ENCODE measurements at regions not wholly inside any gene's neighbourhood (a gene's known extent, or its start where the extent isn't known, plus 50 kb on each side); places are given as distances from the start of the nearest gene placed in this dataset.
"Not testable (repeated sequence)": the region's sequence is repeated elsewhere in the genome, so short reads cannot be mapped to it uniquely, and the experiment has no call there.

- DNase-seq = no peak
These were observed 820.1 kb downstream of the TMTC2 start for GRCh38 chr12:83506841-83507240.

GRCh38 chr12:83505586-83505985 lies 818.9 kb downstream of the TMTC2 start:
- DNase-seq = no peak

GRCh38 chr12:83499894-83500293 lies 813.2 kb downstream of the TMTC2 start:
- not testable (repeated sequence) for DNase-seq

GRCh38 chr12:83477696-83478095 lies 791.0 kb downstream of the TMTC2 start:
- DNase-seq = no peak

GRCh38 chr12:83476695-83477690 lies 790.3 kb downstream of the TMTC2 start:
- DNase-seq = no peak

- DNase-seq = no peak
These were observed 789.3 kb downstream of the TMTC2 start for GRCh38 chr12:83476006-83476405.

GRCh38 chr12:83474369-83474768 lies 787.7 kb downstream of the TMTC2 start:
- DNase-seq = no peak

- no peak for DNase-seq
These were observed 786.8 kb downstream of the TMTC2 start for GRCh38 chr12:83473408-83474095.

- DNase-seq = no peak
These were observed 786.1 kb downstream of the TMTC2 start for GRCh38 chr12:83472772-83473171.

GRCh38 chr12:83472350-83472749 lies 785.6 kb downstream of the TMTC2 start:
- DNase-seq = no peak

GRCh38 chr12:83471341-83471740 lies 784.6 kb downstream of the TMTC2 start:
- DNase-seq = no peak

- no peak for DNase-seq
These were observed 784.0 kb downstream of the TMTC2 start for GRCh38 chr12:83470749-83471148.

- DNase-seq = no peak
These were observed 782.5 kb downstream of the TMTC2 start for GRCh38 chr12:83468988-83469908.

- DNase-seq = no peak
These were observed 778.9 kb downstream of the TMTC2 start for GRCh38 chr12:83465632-83466031.

GRCh38 chr12:83462419-83462818 lies 775.7 kb downstream of the TMTC2 start:
- DNase-seq = no peak

GRCh38 chr12:83461336-83461935 lies 774.7 kb downstream of the TMTC2 start:
- DNase-seq = no peak

GRCh38 chr12:83451189-83451588 lies 764.5 kb downstream of the TMTC2 start:
- DNase-seq = no peak

GRCh38 chr12:83434600-83434999 lies 747.9 kb downstream of the TMTC2 start:
- DNase-seq = no peak

- DNase-seq = no peak
These were observed 745.5 kb downstream of the TMTC2 start for GRCh38 chr12:83432176-83432719.

- not testable (repeated sequence) for DNase-seq
These were observed 741.0 kb downstream of the TMTC2 start for GRCh38 chr12:83427586-83428136.

GRCh38 chr12:83414981-83415380 lies 728.3 kb downstream of the TMTC2 start:
- no peak for DNase-seq

- DNase-seq = no peak
These were observed 722.1 kb downstream of the TMTC2 start for GRCh38 chr12:83408851-83409250.

Measured in amniotic stem cell (primary cell).